H4 (cell line): ENCODE measurements at regions not wholly inside any gene's neighbourhood (a gene's known extent, or its start where the extent isn't known, plus 50 kb on each side); places are given as distances from the start of the nearest gene placed in this dataset.

ENCODE experiments used
- DNase-seq: peaks from one replicate; pipeline ENCODE4 v3.0.0-alpha.2; 2015; ENCODE audit warnings: low spot score

- peak; percentile 33 for DNase-seq
Measured at GRCh38 chr2:121860033-121860757, 104.7 kb downstream of the TSN start.

GRCh38 chr2:121860758-121861227, 105.3 kb downstream of the TSN start:
- no peak for DNase-seq

- no peak for DNase-seq
Measured at GRCh38 chr2:121862286-121862685, 106.8 kb downstream of the TSN start.

- no peak for DNase-seq
Measured at GRCh38 chr2:121865914-121866313, 110.5 kb downstream of the TSN start.

GRCh38 chr2:121866789-121867188, 111.3 kb downstream of the TSN start:
- no peak for DNase-seq

- DNase-seq = no peak
Measured at GRCh38 chr2:121868652-121869051, 113.2 kb downstream of the TSN start.

- no peak for DNase-seq
Measured at GRCh38 chr2:121869363-121869762, 113.9 kb downstream of the TSN start.

- DNase-seq = no peak
Measured at GRCh38 chr2:121869873-121870272, 114.4 kb downstream of the TSN start.

GRCh38 chr2:121872651-121873050, 117.2 kb downstream of the TSN start:
- no peak for DNase-seq

- no peak for DNase-seq
Measured at GRCh38 chr2:121873864-121874263, 118.4 kb downstream of the TSN start.

GRCh38 chr2:121875585-121876185, 120.2 kb downstream of the TSN start:
- DNase-seq = no peak

- no peak for DNase-seq
Measured at GRCh38 chr2:121877366-121877765, 121.9 kb downstream of the TSN start.

GRCh38 chr2:121880283-121880682, 124.8 kb downstream of the TSN start:
- no peak for DNase-seq

- DNase-seq = no peak
Measured at GRCh38 chr2:121881038-121881437, 125.6 kb downstream of the TSN start.

GRCh38 chr2:121881950-121882349, 126.5 kb downstream of the TSN start:
- DNase-seq = no peak

GRCh38 chr2:121884078-121884477, 128.6 kb downstream of the TSN start:
- no peak for DNase-seq

- DNase-seq = no peak
Measured at GRCh38 chr2:121884511-121884921, 129.1 kb downstream of the TSN start.

GRCh38 chr2:121886059-121886458, 130.6 kb downstream of the TSN start:
- DNase-seq = no peak

GRCh38 chr2:121887513-121888188, 132.2 kb downstream of the TSN start:
- DNase-seq = no peak

GRCh38 chr2:121888189-121888557, 132.7 kb downstream of the TSN start:
- DNase-seq = no peak

- DNase-seq = no peak
Measured at GRCh38 chr2:121890041-121890440, 134.6 kb downstream of the TSN start.

GRCh38 chr2:121895723-121896571, 140.5 kb downstream of the TSN start:
- DNase-seq = no peak
